GM13976 (cell line): ENCODE measurements at regions not wholly inside any gene's neighbourhood (a gene's known extent, or its start where the extent isn't known, plus 50 kb on each side); places are given as distances from the start of the nearest gene placed in this dataset.
"Not testable (repeated sequence)": the region's sequence is repeated elsewhere in the genome, so short reads cannot be mapped to it uniquely, and the experiment has no call there.

ENCODE experiments used
- DNase-seq: peaks from one replicate; pipeline ENCODE4 v3.0.0; 2012; ENCODE audit warnings: low spot score
- CTCF ChIP-seq: IDR thresholded peaks from 2 replicates; pipeline ENCODE4 v1.5.1; 2012; ENCODE audit warnings: borderline replicate concordance, mild to moderate bottlenecking; ENCODE audit not compliant: insufficient read depth; ENCODE audit errors: extremely low read depth, missing control alignments, control extremely low read depth
- in situ Hi-C: fragments of 300-500 bp; cut with MboI; formaldehyde crosslinking; loops from one replicate; pipeline ENCODE4 v1.12.0; 2022; ENCODE audit warnings: low sequenced_read_pairs, mixed read lengths, inconsistent platforms; ENCODE audit not compliant: unreplicated experiment

GRCh38 chr12:90548595-90548994 is 406.4 kb downstream of the CCER1 start:
- DNase-seq: no peak
- in situ Hi-C loops: no loop called here
- no peak for TF ChIP-seq CTCF

- in situ Hi-C loops: no loop called here
- DNase-seq: no peak
- TF ChIP-seq CTCF: no peak
Observed at GRCh38 chr12:90546511-90546910, 408.5 kb downstream of the CCER1 start.

DNA sequence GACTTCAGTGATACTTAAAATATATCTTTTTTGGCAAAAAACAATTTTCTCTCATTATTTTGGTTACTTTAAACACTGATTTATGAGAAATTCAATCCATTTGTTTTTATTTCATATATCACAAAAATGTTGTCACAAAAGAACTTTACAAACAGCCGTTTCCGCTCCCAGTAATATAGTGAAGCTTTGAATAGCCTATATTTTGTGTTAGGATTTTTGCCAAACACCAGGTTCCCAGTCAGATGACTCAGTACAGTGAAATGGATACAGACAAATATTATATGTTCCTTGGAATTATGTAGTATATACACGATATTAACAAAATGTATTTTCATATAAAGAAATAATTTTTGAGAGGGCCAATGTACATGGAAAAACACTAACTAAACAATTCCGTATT is 411.1 kb downstream of the CCER1 start:
- TF ChIP-seq CTCF: no peak
- in situ Hi-C loops: no loop called here
- no peak for DNase-seq

- no peak for TF ChIP-seq CTCF
- no peak for DNase-seq
- in situ Hi-C loops: no loop called here
Observed at GRCh38 chr12:90543374-90543773, 411.6 kb downstream of the CCER1 start.

- in situ Hi-C loops, DNase-seq: not testable (repeated sequence)
Observed at GRCh38 chr12:90542852-90543251, 412.1 kb downstream of the CCER1 start.

DNA sequence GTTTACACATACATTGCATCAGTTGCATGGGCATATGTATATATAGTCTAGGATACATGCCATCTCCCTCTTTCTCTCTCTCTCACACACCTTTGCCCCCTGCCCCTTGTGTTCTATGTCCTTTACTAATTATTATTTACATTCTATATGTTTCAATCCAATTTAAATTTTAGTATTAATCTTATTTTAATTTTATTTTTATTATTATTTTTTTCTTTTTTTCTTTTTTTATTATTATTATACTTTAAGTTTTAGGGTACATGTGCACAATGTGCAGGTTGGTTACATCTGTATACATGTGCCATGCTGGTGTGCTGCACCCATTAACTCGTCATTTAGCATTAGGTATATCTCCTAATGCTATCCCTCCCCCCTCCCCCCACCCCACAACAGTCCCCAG is 421.1 kb downstream of the CCER1 start:
- in situ Hi-C loops, DNase-seq: not testable (repeated sequence)

DNA sequence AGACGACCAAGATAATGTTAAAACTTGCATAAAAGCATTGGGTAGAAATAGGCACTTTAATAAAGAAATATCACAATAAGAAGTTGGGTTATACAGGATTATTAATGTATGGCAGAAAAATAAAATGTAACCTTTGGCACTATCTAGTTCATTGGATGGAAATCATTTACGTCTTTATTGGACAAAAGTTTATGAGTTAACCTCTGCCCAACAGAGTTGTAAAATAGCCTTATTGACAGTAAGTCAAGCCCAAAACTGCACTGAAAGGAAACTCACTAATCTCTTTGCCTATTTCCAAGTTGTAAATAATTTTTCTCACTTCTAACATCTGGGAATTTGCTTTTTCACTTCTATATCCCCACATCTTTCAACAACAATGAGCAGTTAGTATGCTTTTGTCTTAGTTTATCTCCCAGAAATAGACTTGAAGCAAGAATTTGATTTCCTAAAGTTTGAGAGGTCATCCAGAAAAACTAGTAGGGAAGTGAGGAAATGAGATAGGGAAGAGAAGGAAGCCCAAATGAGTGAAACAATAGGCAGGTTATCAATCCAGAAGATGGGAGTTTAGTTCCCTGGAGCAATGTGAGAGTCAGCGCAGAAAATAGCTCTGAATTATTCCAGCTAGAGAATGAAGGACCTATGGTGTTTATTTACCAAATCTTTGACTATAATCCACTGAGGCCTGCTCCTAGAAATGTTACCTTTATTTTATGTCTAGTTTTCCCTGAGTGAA is 434.8 kb downstream of the CCER1 start:
- no peak for DNase-seq
- in situ Hi-C loops: no loop called here
- no peak for TF ChIP-seq CTCF

- DNase-seq: no peak
- no peak for TF ChIP-seq CTCF
- in situ Hi-C loops: no loop called here
Observed at GRCh38 chr12:90519285-90519684, 435.7 kb downstream of the CCER1 start.
